AG08395 (cell line): ENCODE measurements at regions not wholly inside any gene's neighbourhood (a gene's known extent, or its start where the extent isn't known, plus 50 kb on each side); places are given as distances from the start of the nearest gene placed in this dataset.
"Not testable (repeated sequence)": the region's sequence is repeated elsewhere in the genome, so short reads cannot be mapped to it uniquely, and the experiment has no call there.

ENCODE experiments used
- DNase-seq: peaks from one replicate; pipeline ENCODE4 v3.0.0; 2012; ENCODE audit warnings: mixed read lengths, low spot score

- DNase-seq, result no peak
These were observed 281.7 kb downstream of the ALG10 start for GRCh38 chr12:34304001-34304400.

- no peak for DNase-seq
These were observed 282.2 kb downstream of the ALG10 start for GRCh38 chr12:34304546-34304945.

- DNase-seq, result no peak
These were observed 282.9 kb downstream of the ALG10 start for GRCh38 chr12:34305176-34305575.

- no peak for DNase-seq
These were observed 284.0 kb downstream of the ALG10 start for GRCh38 chr12:34306133-34306830.

GRCh38 chr12:34309806-34310804 lies 287.8 kb downstream of the ALG10 start:
- DNase-seq, result not testable (repeated sequence)

- no peak for DNase-seq
These were observed 289.0 kb downstream of the ALG10 start for GRCh38 chr12:34311337-34311736.

GRCh38 chr12:34327671-34328070 lies 305.4 kb downstream of the ALG10 start:
- no peak for DNase-seq

GRCh38 chr12:34333337-34333736 lies 311.0 kb downstream of the ALG10 start:
- DNase-seq, result no peak

- DNase-seq, result no peak
These were observed 312.2 kb downstream of the ALG10 start for GRCh38 chr12:34334538-34334937.

- no peak for DNase-seq
These were observed 312.9 kb downstream of the ALG10 start for GRCh38 chr12:34334953-34335743.

GRCh38 chr12:34335819-34336262 lies 313.5 kb downstream of the ALG10 start:
- DNase-seq, result no peak

GRCh38 chr12:34336619-34337465 lies 314.5 kb downstream of the ALG10 start:
- no peak for DNase-seq

GRCh38 chr12:34338751-34339150 lies 316.5 kb downstream of the ALG10 start:
- no peak for DNase-seq

GRCh38 chr12:34339922-34340321 lies 317.6 kb downstream of the ALG10 start:
- DNase-seq, result no peak

- no peak for DNase-seq
These were observed 318.5 kb downstream of the ALG10 start for GRCh38 chr12:34340534-34341361.

- DNase-seq, result no peak
These were observed 319.1 kb downstream of the ALG10 start for GRCh38 chr12:34341362-34341733.

- DNase-seq, result no peak
These were observed 319.8 kb downstream of the ALG10 start for GRCh38 chr12:34342048-34342447.

- DNase-seq, result no peak
These were observed 321.0 kb downstream of the ALG10 start for GRCh38 chr12:34343345-34343744.

- DNase-seq, result no peak
These were observed 321.5 kb downstream of the ALG10 start for GRCh38 chr12:34343766-34344165.

- no peak for DNase-seq
These were observed 322.7 kb downstream of the ALG10 start for GRCh38 chr12:34344851-34345522.
